Fibroblast of pulmonary artery (primary cell): ENCODE measurements at regions not wholly inside any gene's neighbourhood (a gene's known extent, or its start where the extent isn't known, plus 50 kb on each side); places are given as distances from the start of the nearest gene placed in this dataset.

ENCODE experiments used
- DNase-seq: peaks from one replicate; pipeline ENCODE4 v3.0.0-alpha.2; 2010; ENCODE audit warnings: low read depth
- H3K4me3 ChIP-seq: replicated peaks from 2 replicates; pipeline ENCODE4 v1.5.1; 2011; ENCODE audit warnings: low read depth, mild to moderate bottlenecking, control low read depth, low read length, moderate library complexity
- TF ChIP-seq, protein P1 (sequence below): IDR thresholded peaks from 2 replicates; pipeline ENCODE4 v1.5.1; 2011; ENCODE audit warnings: mild to moderate bottlenecking, control low read depth, low read length, inconsistent platforms; ENCODE audit errors: missing control alignments

DNA sequence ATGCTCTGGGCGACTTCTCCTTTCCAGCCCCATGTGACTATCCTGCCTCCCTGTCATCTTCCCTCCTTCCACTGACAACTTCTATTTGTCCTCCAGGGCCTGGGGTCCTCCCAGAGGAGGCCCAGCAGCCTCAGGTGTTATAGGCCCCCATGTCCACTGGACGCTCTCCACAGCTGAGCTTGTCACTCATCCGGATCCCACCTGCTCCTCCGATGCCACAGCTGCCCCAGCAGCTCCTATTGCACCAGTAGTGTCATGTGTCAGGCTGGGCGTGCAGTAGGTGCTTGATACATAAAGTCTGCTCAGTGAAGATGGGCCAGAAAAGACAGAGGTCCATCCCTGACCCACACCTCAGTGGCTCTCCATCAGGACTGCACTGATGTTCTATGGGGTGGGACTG is 305.7 kb upstream of the MYT1L start:
- DNase-seq, result no peak
- no peak overlapping the region for H3K4me3 ChIP-seq
- TF ChIP-seq, protein P1, sequence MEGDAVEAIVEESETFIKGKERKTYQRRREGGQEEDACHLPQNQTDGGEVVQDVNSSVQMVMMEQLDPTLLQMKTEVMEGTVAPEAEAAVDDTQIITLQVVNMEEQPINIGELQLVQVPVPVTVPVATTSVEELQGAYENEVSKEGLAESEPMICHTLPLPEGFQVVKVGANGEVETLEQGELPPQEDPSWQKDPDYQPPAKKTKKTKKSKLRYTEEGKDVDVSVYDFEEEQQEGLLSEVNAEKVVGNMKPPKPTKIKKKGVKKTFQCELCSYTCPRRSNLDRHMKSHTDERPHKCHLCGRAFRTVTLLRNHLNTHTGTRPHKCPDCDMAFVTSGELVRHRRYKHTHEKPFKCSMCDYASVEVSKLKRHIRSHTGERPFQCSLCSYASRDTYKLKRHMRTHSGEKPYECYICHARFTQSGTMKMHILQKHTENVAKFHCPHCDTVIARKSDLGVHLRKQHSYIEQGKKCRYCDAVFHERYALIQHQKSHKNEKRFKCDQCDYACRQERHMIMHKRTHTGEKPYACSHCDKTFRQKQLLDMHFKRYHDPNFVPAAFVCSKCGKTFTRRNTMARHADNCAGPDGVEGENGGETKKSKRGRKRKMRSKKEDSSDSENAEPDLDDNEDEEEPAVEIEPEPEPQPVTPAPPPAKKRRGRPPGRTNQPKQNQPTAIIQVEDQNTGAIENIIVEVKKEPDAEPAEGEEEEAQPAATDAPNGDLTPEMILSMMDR, result no peak

DNA sequence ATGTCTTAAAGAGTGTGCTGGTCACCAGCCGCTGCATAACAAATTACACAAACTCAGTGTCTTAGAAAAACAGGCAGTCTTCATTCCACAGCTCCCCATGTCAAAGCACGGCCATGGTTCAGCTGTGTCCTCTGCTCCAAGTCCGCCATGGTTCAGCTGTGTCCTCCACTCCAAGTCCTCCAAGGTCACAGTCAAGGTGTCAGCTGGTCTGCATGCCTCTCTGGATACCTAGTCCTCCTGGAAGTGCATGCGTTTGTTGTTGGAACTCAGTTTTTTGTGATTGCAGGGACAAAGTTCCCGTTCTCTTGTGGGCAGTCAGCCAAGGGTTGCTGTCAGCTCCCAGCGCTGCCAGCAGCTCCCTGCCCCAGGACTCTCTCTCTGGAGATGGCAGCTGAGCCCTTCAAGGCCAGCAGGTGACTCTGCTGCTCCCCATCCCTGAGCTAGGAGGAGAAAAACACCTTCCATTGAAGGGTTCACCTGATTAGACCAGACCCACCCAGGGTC is 304.0 kb upstream of the MYT1L start:
- TF ChIP-seq, protein P1, result no peak
- no peak overlapping the region for H3K4me3 ChIP-seq
- no peak for DNase-seq

DNA sequence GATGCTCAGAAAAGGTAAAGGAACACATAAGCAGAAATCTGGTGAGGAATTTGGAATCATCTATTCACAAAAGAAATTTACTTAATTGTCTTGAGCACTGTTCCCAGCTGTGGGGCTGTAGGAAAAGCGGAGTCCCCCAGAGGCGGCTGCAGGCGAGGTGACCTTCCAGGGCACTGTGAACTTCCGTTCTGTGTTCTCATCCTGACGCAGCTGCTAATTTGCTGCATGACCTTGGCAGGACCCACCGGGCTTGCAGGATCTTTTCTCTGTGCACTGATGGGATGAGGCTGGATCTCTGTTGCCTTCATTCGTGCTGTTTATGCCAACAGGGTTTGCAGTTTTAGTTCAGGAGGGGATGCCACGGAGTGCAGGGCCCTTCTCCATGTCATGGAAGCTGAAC is 301.9 kb upstream of the MYT1L start:
- TF ChIP-seq, protein P1, result no peak
- no peak for DNase-seq
- H3K4me3 ChIP-seq, result no peak overlapping the region

DNA sequence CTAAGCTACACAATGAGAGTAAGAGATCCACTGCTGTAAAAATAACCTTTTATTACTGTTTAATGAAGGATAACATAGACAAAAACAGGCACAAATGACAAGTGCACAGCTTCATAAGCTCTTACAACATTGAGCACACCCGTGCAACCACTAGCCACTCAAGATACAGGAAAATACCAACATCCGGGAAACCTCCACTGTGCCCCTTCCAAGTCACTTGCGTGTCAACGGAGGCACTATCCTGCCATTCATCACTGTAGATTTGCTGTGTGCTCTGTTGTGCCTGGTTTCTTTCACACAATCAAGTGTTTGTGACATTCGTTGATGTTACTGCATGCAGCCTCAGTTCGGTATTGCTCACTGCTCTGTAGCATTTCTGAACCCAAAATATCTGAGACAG is 292.9 kb upstream of the MYT1L start:
- TF ChIP-seq, protein P1, result no peak
- DNase-seq, result no peak
- no peak overlapping the region for H3K4me3 ChIP-seq

DNA sequence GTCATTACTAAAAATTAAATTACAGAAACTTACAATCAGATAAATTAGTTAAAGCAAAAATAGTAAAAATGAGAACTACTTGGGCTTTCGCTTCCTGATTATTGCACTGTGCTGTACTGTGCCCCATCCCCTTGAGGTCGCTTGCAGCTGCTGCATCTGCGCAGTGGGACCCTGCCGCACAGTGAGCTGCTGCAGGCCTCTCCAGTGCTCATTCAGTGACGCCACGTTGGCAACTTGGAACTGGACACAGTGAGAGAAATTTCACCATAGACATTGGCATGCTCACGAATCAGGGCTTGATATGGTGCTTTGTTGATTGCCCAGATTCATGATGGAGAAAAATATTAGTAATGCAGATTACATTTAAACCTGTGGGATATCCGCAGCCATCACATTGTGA is 290.8 kb upstream of the MYT1L start:
- no peak overlapping the region for H3K4me3 ChIP-seq
- no peak for DNase-seq
- TF ChIP-seq, protein P1, result no peak

DNA sequence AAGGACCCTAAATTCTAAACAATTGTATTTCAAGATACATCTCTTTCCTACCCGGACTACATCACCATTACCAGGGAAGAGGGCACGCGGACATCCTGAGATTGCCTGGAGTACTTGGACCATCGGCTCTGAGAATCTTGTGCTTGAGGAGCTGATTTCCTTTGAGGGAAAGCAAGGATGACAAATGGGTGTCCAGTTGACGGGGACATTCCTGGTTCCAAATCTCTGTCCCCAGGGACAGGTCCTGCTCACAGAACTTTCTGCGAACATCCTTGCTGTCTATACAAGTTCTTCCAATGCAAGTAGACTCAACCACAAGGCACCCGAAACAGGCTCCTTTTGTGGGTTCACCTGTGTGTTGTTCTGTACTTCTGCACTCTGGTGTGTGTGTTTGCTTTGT is 289.5 kb upstream of the MYT1L start:
- DNase-seq, result no peak
- no peak overlapping the region for H3K4me3 ChIP-seq
- TF ChIP-seq, protein P1, result no peak

DNA sequence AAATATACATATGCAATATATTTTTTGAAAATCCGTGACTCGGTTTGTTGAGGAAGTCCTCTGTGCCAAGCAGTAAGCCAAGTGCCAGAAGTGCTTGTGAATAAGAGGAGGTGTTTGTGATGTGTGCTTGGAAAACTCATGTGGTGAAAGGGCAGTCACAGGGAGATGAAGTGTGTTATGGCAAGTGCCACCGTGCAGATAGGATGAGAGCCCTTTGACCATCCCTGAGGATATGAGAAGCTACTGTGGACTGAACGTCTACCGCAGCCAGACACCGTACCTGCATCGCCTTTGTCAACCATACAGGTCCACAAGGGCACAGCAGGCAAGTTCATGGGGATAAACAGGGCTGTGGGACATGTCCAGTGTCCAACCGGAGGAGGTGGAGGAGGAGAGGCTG is 288.9 kb upstream of the MYT1L start:
- DNase-seq, result no peak
- no peak overlapping the region for H3K4me3 ChIP-seq
- TF ChIP-seq, protein P1, result no peak
